AG09319 (cell line): ENCODE measurements at regions not wholly inside any gene's neighbourhood (a gene's known extent, or its start where the extent isn't known, plus 50 kb on each side); places are given as distances from the start of the nearest gene placed in this dataset.

Experiments
- DNase-seq: peaks from one replicate; pipeline ENCODE4 v3.0.0-alpha.2; 2010; ENCODE audit warnings: low read depth; ENCODE audit errors: extremely low read depth
- TF ChIP-seq, protein P1 (sequence below): IDR thresholded peaks from 2 replicates; pipeline ENCODE4 v1.5.1; 2011; ENCODE audit warnings: low read depth, mild to moderate bottlenecking, inconsistent platforms, low read length, moderate library complexity

DNA sequence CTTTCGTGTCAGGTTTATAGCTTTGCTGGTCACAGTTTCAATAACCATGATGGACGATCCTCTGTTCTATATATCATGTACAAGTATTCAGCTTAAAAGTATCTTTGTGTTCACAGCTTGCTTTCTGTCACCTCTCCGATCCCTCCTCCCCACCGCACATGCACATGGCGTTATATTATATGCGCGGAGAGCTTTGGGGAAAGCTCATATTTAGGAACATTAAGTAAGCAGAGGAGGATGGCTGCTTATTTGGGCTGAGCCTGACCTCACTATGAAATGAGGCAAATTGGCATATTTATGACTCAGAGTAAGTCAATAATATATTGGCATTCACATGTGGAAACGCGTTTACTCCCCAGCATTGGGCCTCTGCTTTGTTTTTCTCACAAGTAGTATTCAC is 360.5 kb downstream of the HLX start:
- DNase-seq = no peak
- TF ChIP-seq, protein P1, sequence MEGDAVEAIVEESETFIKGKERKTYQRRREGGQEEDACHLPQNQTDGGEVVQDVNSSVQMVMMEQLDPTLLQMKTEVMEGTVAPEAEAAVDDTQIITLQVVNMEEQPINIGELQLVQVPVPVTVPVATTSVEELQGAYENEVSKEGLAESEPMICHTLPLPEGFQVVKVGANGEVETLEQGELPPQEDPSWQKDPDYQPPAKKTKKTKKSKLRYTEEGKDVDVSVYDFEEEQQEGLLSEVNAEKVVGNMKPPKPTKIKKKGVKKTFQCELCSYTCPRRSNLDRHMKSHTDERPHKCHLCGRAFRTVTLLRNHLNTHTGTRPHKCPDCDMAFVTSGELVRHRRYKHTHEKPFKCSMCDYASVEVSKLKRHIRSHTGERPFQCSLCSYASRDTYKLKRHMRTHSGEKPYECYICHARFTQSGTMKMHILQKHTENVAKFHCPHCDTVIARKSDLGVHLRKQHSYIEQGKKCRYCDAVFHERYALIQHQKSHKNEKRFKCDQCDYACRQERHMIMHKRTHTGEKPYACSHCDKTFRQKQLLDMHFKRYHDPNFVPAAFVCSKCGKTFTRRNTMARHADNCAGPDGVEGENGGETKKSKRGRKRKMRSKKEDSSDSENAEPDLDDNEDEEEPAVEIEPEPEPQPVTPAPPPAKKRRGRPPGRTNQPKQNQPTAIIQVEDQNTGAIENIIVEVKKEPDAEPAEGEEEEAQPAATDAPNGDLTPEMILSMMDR = no peak

- DNase-seq = no peak
- TF ChIP-seq, protein P1 = no peak
These were observed 361.4 kb downstream of the HLX start for GRCh38 chr1:221240690-221241089.

GRCh38 chr1:221241157-221241556 is 361.9 kb downstream of the HLX start:
- no peak for DNase-seq

DNA sequence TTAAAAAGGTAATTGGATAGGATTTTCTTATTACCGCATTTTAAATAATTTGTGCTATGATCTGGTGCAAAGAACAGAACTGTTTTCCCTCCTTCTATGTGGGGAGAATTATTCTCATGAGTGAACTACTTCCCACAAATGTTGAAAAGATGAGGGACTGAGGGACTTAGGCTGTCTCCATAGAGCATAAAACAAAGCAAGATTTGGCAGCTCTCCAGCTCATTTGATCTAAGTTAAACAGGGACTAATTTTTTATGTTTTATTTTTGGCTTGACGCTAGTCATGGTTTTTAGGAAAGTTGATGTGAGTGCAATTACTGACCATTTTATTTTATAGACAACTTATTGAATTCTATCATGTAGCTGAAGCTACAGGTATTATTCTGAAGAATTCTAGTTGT is 362.3 kb downstream of the HLX start:
- TF ChIP-seq, protein P1 = no peak
- no peak for DNase-seq

More at GRCh38 chr1:221241157-221241556, 361.9 kb downstream of the HLX start:
- TF ChIP-seq, protein P1 = no peak

GRCh38 chr1:221246067-221246466 is 366.8 kb downstream of the HLX start:
- TF ChIP-seq, protein P1 = no peak
- DNase-seq = no peak

DNA sequence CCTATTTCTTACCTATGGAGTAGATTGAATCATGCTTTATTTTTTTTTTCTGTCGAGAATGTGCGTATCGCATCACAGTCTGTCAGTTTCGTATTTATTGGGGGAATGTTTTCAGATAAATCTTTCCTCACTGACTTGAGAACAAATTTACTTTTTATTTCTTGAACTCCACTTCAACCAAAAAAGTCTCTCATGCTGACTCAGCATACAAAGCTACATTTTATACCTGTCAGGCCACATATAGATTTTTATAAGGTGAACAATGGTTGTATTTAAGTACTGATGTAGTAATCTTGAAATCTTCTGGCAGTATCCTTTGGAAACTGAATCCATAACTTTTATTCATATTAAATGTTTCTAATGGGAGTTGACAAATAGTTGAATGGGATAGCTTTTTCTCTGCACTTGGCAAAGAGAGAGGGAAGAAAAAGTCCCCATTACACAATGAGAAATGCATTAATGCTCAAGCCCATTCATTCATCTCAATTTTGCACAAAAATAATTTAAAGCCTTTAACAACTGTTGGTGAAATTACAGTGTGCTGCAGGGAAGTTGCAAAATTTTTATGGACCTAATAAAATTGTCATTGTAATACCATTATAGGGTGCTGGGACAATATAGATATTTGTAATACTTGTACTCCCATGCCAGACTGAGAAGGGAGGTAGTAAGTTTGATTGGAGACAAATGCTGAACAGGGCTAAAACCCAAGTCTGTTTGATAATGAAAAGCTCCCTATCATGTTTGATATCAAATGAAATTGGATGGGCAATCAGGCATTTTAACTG is 367.6 kb downstream of the HLX start:
- DNase-seq = no peak
- TF ChIP-seq, protein P1 = no peak

DNA sequence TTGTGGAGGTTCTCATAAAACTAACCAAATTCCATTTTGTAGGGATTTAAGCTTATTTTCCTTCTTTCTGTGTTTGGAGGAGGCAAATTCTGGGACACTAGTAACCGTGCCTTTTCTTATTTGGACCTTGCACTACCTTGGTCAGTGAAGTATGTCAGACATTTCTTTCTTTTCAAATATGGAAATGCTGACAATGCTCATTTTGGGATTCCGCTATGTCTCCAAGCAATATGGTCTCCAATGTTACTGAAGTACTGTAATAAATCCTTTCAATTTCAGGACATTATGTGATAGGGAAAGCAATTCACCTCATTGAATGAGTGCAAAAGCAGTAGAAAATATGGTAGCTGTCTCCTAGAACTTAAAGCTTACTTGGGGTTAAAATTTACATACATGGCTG is 372.3 kb downstream of the HLX start:
- TF ChIP-seq, protein P1 = no peak

More for the DNA sequence above, 372.3 kb downstream of the HLX start:
- DNase-seq = no peak
